IMR-90 (cell line): ENCODE measurements at regions not wholly inside any gene's neighbourhood (a gene's known extent, or its start where the extent isn't known, plus 50 kb on each side); places are given as distances from the start of the nearest gene placed in this dataset.

ENCODE experiments used
- CEBPB ChIP-seq: IDR thresholded peaks from 2 replicates; pipeline ENCODE4 v1.6.1; 2012; ENCODE audit warnings: low read depth, low read length, improper control_type of control experiment
- FOS ChIP-seq: fragments of 150-350 bp; IDR thresholded peaks from 2 replicates; pipeline ENCODE4 v1.6.1; 2016; ENCODE audit warnings: low read depth, low read length
- MAFK ChIP-seq: IDR thresholded peaks from 2 replicates; pipeline ENCODE4 v1.6.1; 2012; ENCODE audit warnings: low read depth, low read length, improper control_type of control experiment
- MAZ ChIP-seq: IDR thresholded peaks from 2 replicates; pipeline ENCODE4 v1.6.1; 2012; ENCODE audit warnings: low read depth, mild to moderate bottlenecking, low read length, improper control_type of control experiment, moderate library complexity, borderline replicate concordance
- MXI1 ChIP-seq: IDR thresholded peaks from 2 replicates; pipeline ENCODE4 v1.6.1; 2012; ENCODE audit warnings: low read depth, mild to moderate bottlenecking, low read length, moderate library complexity, borderline replicate concordance
- POLR2A ChIP-seq: IDR thresholded peaks from 2 replicates; pipeline ENCODE4 v1.6.1; 2012; ENCODE audit warnings: mild to moderate bottlenecking, low read depth, low read length
- RAD21 ChIP-seq: IDR thresholded peaks from 2 replicates; pipeline ENCODE4 v1.6.1; 2012; ENCODE audit warnings: low read length, improper control_type of control experiment
- RFX5 ChIP-seq: IDR thresholded peaks from 2 replicates; pipeline ENCODE4 v1.8.0; 2012; ENCODE audit warnings: low read depth, mild to moderate bottlenecking, low read length, moderate library complexity
- SMC3 ChIP-seq: fragments of 150-350 bp; IDR thresholded peaks from 2 replicates; pipeline ENCODE4 v1.6.1; 2016; ENCODE audit warnings: low read depth, mild to moderate bottlenecking, antibody characterized with exemption, low read length, moderate library complexity
- TF ChIP-seq, protein P1 (sequence below): conservative IDR thresholded peaks from 2 replicates; pipeline ENCODE4 v1.5.1; 2012; ENCODE audit warnings: mild to moderate bottlenecking, low read depth, low read length, improper control_type of control experiment
- TF ChIP-seq, protein P2 (sequence below): fragments of 150-350 bp; IDR thresholded peaks from 2 replicates; pipeline ENCODE4 v1.6.1; 2016; ENCODE audit warnings: low read depth, mild to moderate bottlenecking, low read length, moderate library complexity, borderline replicate concordance
- TF ChIP-seq, protein P3 (sequence below): fragments of 150-350 bp; IDR thresholded peaks from 2 replicates; pipeline ENCODE4 v1.6.1; 2017; ENCODE audit warnings: mild to moderate bottlenecking, antibody characterized with exemption, low read length, low read depth

DNA sequence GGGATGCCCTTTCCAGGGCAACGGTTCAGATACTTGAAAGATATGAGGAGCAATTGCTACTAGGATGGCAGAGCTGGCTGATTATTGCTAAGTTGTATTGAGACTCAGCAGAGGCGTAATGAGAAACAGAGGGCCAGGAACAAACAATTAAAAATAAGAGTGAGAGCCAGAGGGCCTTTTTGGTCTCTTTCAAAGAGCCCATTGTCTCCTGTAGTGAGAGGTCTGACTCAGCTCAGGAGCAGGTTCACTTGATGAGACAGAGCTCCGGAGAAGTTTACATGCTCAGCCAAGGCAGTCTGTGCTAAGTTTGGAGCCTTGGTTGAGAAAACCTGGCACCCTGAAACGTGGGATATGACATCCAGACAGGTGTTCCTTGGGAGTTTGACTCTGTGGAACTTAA lies 303.9 kb upstream of the DLGAP1 start:
- TF ChIP-seq RFX5: no peak
- TF ChIP-seq, protein P1, sequence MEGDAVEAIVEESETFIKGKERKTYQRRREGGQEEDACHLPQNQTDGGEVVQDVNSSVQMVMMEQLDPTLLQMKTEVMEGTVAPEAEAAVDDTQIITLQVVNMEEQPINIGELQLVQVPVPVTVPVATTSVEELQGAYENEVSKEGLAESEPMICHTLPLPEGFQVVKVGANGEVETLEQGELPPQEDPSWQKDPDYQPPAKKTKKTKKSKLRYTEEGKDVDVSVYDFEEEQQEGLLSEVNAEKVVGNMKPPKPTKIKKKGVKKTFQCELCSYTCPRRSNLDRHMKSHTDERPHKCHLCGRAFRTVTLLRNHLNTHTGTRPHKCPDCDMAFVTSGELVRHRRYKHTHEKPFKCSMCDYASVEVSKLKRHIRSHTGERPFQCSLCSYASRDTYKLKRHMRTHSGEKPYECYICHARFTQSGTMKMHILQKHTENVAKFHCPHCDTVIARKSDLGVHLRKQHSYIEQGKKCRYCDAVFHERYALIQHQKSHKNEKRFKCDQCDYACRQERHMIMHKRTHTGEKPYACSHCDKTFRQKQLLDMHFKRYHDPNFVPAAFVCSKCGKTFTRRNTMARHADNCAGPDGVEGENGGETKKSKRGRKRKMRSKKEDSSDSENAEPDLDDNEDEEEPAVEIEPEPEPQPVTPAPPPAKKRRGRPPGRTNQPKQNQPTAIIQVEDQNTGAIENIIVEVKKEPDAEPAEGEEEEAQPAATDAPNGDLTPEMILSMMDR: no peak
- TF ChIP-seq, protein P2, sequence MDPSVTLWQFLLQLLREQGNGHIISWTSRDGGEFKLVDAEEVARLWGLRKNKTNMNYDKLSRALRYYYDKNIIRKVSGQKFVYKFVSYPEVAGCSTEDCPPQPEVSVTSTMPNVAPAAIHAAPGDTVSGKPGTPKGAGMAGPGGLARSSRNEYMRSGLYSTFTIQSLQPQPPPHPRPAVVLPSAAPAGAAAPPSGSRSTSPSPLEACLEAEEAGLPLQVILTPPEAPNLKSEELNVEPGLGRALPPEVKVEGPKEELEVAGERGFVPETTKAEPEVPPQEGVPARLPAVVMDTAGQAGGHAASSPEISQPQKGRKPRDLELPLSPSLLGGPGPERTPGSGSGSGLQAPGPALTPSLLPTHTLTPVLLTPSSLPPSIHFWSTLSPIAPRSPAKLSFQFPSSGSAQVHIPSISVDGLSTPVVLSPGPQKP: no peak
- TF ChIP-seq FOS: no peak
- TF ChIP-seq MXI1: no peak
- TF ChIP-seq MAFK: no peak
- no peak for TF ChIP-seq POLR2A
- TF ChIP-seq, protein P3, sequence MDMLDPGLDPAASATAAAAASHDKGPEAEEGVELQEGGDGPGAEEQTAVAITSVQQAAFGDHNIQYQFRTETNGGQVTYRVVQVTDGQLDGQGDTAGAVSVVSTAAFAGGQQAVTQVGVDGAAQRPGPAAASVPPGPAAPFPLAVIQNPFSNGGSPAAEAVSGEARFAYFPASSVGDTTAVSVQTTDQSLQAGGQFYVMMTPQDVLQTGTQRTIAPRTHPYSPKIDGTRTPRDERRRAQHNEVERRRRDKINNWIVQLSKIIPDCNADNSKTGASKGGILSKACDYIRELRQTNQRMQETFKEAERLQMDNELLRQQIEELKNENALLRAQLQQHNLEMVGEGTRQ: no peak
- TF ChIP-seq SMC3: no peak
- TF ChIP-seq MAZ: no peak
- no peak for TF ChIP-seq CEBPB
- no peak for TF ChIP-seq RAD21
